ENCODE measurements at regions not wholly inside any gene's neighbourhood (a gene's known extent, or its start where the extent isn't known, plus 50 kb on each side); places are given as distances from the start of the nearest gene placed in this dataset.

DNA sequence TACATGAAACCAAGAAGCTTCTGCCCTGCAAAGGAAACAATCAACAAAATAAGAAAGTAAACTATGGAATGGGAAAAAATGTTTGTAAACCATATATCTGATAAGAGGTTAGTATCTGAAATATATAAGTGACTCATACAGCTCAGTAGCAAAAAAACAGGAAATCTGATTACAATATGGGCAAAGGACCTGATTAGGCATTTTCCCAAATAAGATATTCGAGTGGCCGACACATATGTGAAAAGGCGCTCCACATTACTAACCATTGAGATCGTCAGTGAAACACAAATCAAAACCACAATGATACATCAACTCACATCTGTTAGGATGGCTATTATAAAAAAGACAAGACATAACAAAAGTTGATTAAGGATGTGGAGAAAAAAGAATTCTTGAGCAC is 2818.6 kb upstream of the PCDH20 start:
- no peak overlapping the region for H3K4ac ChIP-seq (ENCODE audit: low read depth, low read length)
- no peak overlapping the region for H2BK20ac ChIP-seq (ENCODE audit: low read depth, low read length, poor library complexity, severe bottlenecking)
- no peak overlapping the region for H4K5ac ChIP-seq (ENCODE audit: insufficient read length, low read depth, low read length)
- Mint-ChIP-seq H3K9me3 (peaks cover 0 to 5% of the 10 kb centered on the region in 2 experiments; a peak in 3 of 5 replicates), H3K4me1 (no peaks in the 10 kb centered on the region), H3K36me3 (ENCODE audit: insufficient read depth in 1 of 3, low read depth in 3 of 3) (no peaks in the 10 kb centered on the region), H3K4me3 (no peak overlapping the region), H3K27me3 (ENCODE audit: low read depth) (no peaks in the 10 kb centered on the region), H3K27ac (no peak overlapping the region)
- no peak overlapping the region for H3K27ac ChIP-seq (ENCODE audit: insufficient read length, low read depth, low read length)
- H2BK15ac ChIP-seq (ENCODE audit: low read depth, low read length) = no peak overlapping the region
- H4K20me1 ChIP-seq (ENCODE audit: control insufficient read depth, insufficient read depth, insufficient read length) = no peaks in the 10 kb centered on the region
- H2BK120ac ChIP-seq (ENCODE audit: low read depth, low read length, poor library complexity, severe bottlenecking) = no peak overlapping the region
- no peaks in the 10 kb centered on the region for H3K23me2 ChIP-seq (ENCODE audit: insufficient read length, low read depth, low read length, poor library complexity, severe bottlenecking)
- no peaks in the 10 kb centered on the region for H3K4me1 ChIP-seq (ENCODE audit: insufficient read depth, low read length)
- no peak overlapping the region for H2BK12ac ChIP-seq (ENCODE audit: insufficient read length, low read depth, low read length)
- no peak overlapping the region for H4K91ac ChIP-seq (ENCODE audit: insufficient read length, low read depth, low read length)
- H2AK5ac ChIP-seq (ENCODE audit: insufficient read length, low read length) = no peak overlapping the region
- H3K18ac ChIP-seq (ENCODE audit: insufficient read length, low read depth, low read length) = no peak overlapping the region
- no peak overlapping the region for H3K56ac ChIP-seq (ENCODE audit: insufficient read length, low read depth, low read length)
- H3K23ac ChIP-seq (ENCODE audit: insufficient read length, low read depth, low read length) = no peak overlapping the region
- H3K9me3 ChIP-seq (ENCODE audit: control insufficient read depth, low read depth, low read length) = no peaks in the 10 kb centered on the region
- H3K79me1 ChIP-seq (ENCODE audit: insufficient read depth, low read depth, low read length, poor library complexity, severe bottlenecking) = no peaks in the 10 kb centered on the region
- no peak overlapping the region for H2BK5ac ChIP-seq (ENCODE audit: insufficient read length, low read length)
- no peak overlapping the region for H3T11ph ChIP-seq (ENCODE audit: low read length)
- H3K9ac ChIP-seq (ENCODE audit: extremely low read depth, insufficient read length, low read length) = no peak overlapping the region
- no peak overlapping the region for H2AFZ ChIP-seq (ENCODE audit: low read length)
- WGBS (ENCODE audit: extremely low coverage, insufficient read length, low lambda C conversion rate) = no CpG with 5 or more reads among the region's 4 CpGs
- no peak for DNase-seq
- no peaks in the 10 kb centered on the region for H3K27me3 ChIP-seq (ENCODE audit: insufficient read depth, low read length)
- no peaks in the 10 kb centered on the region for H3K79me2 ChIP-seq (ENCODE audit: insufficient read depth, low read length)
- H3K14ac ChIP-seq (ENCODE audit: insufficient read depth, low read length) = no peak overlapping the region
- H4K8ac ChIP-seq (replicated peaks; ENCODE audit: insufficient read length, low read depth, low read length) = no peak overlapping the region
- no peak overlapping the region for H3K4me2 ChIP-seq (ENCODE audit: insufficient read depth, insufficient read length, low read length)
- TF ChIP-seq, protein P1, sequence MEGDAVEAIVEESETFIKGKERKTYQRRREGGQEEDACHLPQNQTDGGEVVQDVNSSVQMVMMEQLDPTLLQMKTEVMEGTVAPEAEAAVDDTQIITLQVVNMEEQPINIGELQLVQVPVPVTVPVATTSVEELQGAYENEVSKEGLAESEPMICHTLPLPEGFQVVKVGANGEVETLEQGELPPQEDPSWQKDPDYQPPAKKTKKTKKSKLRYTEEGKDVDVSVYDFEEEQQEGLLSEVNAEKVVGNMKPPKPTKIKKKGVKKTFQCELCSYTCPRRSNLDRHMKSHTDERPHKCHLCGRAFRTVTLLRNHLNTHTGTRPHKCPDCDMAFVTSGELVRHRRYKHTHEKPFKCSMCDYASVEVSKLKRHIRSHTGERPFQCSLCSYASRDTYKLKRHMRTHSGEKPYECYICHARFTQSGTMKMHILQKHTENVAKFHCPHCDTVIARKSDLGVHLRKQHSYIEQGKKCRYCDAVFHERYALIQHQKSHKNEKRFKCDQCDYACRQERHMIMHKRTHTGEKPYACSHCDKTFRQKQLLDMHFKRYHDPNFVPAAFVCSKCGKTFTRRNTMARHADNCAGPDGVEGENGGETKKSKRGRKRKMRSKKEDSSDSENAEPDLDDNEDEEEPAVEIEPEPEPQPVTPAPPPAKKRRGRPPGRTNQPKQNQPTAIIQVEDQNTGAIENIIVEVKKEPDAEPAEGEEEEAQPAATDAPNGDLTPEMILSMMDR (conservative IDR thresholded peaks at IDR 0.05) = no peak
